Upper lobe of left lung (tissue), 6 donors: ENCODE measurements at regions not wholly inside any gene's neighbourhood (a gene's known extent, or its start where the extent isn't known, plus 50 kb on each side); places are given as distances from the start of the nearest gene placed in this dataset.
A peak's percentile ranks its signal among the peaks of the same experiment; 100 is the strongest.

Experiments
- ATAC-seq, 2 donors: fragments of 200-7000 bp; cut with Tn5 transposase; one replicate each; pipeline ENCODE4 v1.9.1; 2022; ENCODE audit warnings: mild to moderate bottlenecking in 2 of 2, moderate library complexity in 2 of 2; ENCODE audit not compliant: low FRiP score in 2 of 2
- DNase-seq, 2 donors: peaks; one replicate each; pipeline ENCODE4 v3.0.0-alpha.2; 2019 to 2020
- H3K27ac ChIP-seq, 4 donors: fragments of 200-600 bp; sonication (generic); one replicate each; pipeline ENCODE4 v1.5.1; 2016 to 2019
- H3K27me3 ChIP-seq, 4 donors: fragments of 200-600 bp; sonication (generic); one replicate each; pipeline ENCODE4 v1.5.1; 2017 to 2019
- H3K36me3 ChIP-seq, 4 donors: fragments of 200-600 bp; sonication (generic); one replicate each; pipeline ENCODE4 v1.5.1; 2016 to 2019
- H3K4me1 ChIP-seq, 4 donors: fragments of 200-600 bp; sonication (generic); one replicate each; pipeline ENCODE4 v1.5.1; 2018 to 2019
- H3K4me3 ChIP-seq, 4 donors: fragments of 200-600 bp; sonication (generic); one replicate each; pipeline ENCODE4 v1.5.1; 2017 to 2019; ENCODE audit warnings: mild to moderate bottlenecking in 2 of 4, moderate library complexity in 1 of 4
- H3K9me3 ChIP-seq, 4 donors: fragments of 200-600 bp; sonication (generic); one replicate each; pipeline ENCODE4 v1.5.1; 2018 to 2019
- EP300 ChIP-seq, 4 donors: sonication (generic); formaldehyde crosslinking; IDR thresholded peaks; one replicate each; pipeline ENCODE4 v1.5.1; 2017; ENCODE audit warnings: antibody characterized with exemption in 4 of 4, control low read depth in 2 of 4
- POLR2A ChIP-seq, 4 donors: fragments of 450-650 bp; IDR thresholded peaks; one replicate each; pipeline ENCODE4 v1.5.1; 2016 to 2017; ENCODE audit warnings: antibody characterized with exemption in 4 of 4, mild to moderate bottlenecking in 2 of 4
- POLR2AphosphoS5 ChIP-seq, 2 donors: sonication (generic); formaldehyde crosslinking; IDR thresholded peaks; one replicate each; pipeline ENCODE4 v1.5.1; 2017; ENCODE audit warnings: antibody characterized with exemption in 2 of 2
- WGBS, 2 donors: methylation state at CpG; one replicate each; pipeline ENCODE4 v1.1.5; 2017 to 2018; 5-methylcytosine and 5-hydroxymethylcytosine counted together
- TF ChIP-seq, protein P1 (sequence below), 6 experiments: fragments of 450-650 bp in 4 of 6; fragments of 200-600 bp in 2 of 6; sonication (generic) in 2 of 6; IDR thresholded peaks; one replicate each; pipeline ENCODE4 v1.5.1; 2016 to 2019; ENCODE audit warnings: antibody characterized with exemption in 6 of 6
- donor health status: DM: no; HTN: no; CAD: no; lungs with moderate emphysema.
- donor health status: DM: no; HTN: yes; CAD: no; lungs with severe emphysema.

DNA sequence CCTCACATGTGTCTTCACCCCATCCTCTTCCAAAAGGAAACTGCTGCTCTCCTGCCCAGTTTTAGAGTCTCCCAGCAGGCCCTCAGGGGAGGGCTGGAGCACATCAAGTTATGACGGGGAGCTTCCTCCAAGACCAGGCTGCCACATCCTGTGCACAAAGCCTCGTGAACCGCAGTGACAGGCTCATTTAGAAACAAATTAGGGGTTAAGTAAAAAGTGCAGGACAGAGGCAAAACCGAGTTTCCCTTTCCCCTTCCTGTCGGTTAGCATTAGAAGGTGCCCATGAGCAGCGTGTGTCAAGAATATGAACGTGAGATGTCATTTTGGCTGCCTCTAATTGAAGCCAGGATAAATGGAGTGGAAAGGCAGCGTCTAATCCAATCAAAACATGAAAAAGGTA, 199.7 kb downstream of the ARRDC4 start:
- no peaks in the 10 kb centered on the region for H3K4me1 ChIP-seq
- no peak overlapping the region for H3K27ac ChIP-seq
- no peak overlapping the region for H3K4me3 ChIP-seq
- H3K27me3 ChIP-seq, result no peaks in the 10 kb centered on the region
- 22 to 29% methylated on average over 8 of the region's 8 CpGs for WGBS, 2 donors
- no peak for TF ChIP-seq POLR2AphosphoS5 (IDR thresholded peaks at IDR 0.05)
- no peak for TF ChIP-seq POLR2A (IDR thresholded peaks at IDR 0.05)
- TF ChIP-seq, protein P1, sequence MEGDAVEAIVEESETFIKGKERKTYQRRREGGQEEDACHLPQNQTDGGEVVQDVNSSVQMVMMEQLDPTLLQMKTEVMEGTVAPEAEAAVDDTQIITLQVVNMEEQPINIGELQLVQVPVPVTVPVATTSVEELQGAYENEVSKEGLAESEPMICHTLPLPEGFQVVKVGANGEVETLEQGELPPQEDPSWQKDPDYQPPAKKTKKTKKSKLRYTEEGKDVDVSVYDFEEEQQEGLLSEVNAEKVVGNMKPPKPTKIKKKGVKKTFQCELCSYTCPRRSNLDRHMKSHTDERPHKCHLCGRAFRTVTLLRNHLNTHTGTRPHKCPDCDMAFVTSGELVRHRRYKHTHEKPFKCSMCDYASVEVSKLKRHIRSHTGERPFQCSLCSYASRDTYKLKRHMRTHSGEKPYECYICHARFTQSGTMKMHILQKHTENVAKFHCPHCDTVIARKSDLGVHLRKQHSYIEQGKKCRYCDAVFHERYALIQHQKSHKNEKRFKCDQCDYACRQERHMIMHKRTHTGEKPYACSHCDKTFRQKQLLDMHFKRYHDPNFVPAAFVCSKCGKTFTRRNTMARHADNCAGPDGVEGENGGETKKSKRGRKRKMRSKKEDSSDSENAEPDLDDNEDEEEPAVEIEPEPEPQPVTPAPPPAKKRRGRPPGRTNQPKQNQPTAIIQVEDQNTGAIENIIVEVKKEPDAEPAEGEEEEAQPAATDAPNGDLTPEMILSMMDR (IDR thresholded peaks at IDR 0.05), result no peak
- no peak for TF ChIP-seq EP300 (IDR thresholded peaks at IDR 0.05)
- peak in 1 of 2 donors; percentile 40 for ATAC-seq
- no peaks in the 10 kb centered on the region for H3K36me3 ChIP-seq
- peak in 1 of 2 donors; percentile 46 for DNase-seq
- no peaks in the 10 kb centered on the region for H3K9me3 ChIP-seq

DNA sequence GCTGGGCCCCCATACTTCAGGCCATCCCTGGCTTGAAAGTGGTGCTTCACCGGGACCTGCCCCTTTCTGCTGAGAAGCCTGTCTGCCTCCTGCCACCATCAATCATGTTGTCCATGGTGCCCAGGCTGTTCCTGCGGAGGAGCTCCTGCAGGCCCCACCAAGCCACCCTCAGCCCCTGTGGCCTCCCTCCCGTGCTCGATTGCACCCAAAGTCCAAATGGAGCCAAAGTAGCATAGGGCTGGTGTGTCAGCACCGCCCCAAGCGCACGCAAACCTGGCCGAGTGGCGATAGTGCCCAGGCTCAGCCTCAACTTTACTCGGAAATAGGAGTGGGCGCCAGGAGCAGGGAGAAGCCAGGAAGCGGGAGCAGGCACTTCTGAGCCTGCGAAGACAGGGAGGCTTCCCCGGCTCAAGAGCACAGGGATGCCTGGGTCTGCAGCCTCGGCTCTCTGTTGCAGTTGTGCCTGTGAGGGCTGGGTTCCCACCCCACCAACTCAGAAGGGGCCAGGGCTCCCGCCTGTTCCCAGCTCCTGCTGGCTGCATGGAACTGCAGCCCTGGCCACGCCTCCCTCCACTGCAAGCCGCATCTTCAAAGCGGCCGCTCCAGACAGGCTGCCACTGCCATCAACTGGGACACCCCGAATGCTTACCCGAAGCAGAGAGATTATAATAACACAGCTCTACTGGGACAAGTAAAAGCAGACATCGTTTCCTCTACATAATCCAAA, 203.0 kb downstream of the ARRDC4 start:
- no peak overlapping the region for H3K4me3 ChIP-seq
- no peaks in the 10 kb centered on the region for H3K36me3 ChIP-seq
- H3K9me3 ChIP-seq, result no peaks in the 10 kb centered on the region
- no peaks in the 10 kb centered on the region for H3K4me1 ChIP-seq
- no peak overlapping the region for H3K27ac ChIP-seq
- 62 to 76% methylated on average over 7 to 23 of the region's 23 CpGs for WGBS, 2 donors
- DNase-seq, result peak in 1 of 2 donors; percentile 52
- H3K27me3 ChIP-seq, result no peaks in the 10 kb centered on the region
- no peak for ATAC-seq
- TF ChIP-seq POLR2AphosphoS5 (IDR thresholded peaks at IDR 0.05) (no peak), POLR2A (IDR thresholded peaks at IDR 0.05) (no peak), EP300 (IDR thresholded peaks at IDR 0.05) (no peak)
- TF ChIP-seq, protein P1 (IDR thresholded peaks at IDR 0.05), result no peak

DNA sequence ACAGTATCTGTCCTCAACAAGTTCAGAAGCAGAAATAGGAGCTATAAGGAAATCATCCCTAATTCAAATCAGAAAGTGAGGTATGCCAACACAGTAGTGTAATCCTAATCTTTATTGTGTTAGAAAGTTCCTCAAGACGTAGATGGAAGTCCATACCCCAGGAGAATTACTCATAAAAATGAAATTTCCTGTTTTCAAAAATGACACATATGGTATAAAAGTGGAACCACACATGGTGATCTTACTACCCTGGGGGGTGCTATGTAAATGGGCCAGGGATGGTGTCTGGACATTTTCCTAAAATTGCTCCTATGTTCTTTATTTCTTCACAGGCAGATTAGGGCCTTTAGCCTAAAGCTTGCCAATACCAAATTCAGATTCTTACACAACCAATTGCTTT, 204.1 kb downstream of the ARRDC4 start:
- H3K27ac ChIP-seq, result no peak overlapping the region
- WGBS, 2 donors, result 33 to 43% methylated on average over 1 of the region's 1 CpG

DNA sequence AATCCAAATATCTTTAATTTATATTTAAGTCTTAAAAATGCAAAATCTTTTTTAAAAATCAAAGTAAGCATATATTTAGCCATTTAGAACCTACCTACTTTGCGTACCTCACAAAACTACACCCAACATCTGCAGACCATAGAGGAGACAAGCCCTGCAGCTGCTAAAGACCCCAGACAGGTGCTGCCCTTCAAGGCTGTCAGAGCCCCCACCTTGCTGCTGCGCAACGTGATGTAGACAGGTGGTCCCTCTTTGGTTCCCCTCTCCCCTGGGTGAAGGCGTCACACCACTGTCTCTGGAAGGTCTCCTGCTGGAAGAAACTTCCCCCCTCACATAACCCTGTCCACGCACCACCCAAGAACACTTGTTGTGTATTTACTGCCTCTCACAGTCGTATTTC, 204.5 kb downstream of the ARRDC4 start:
- Histone ChIP-seq H3K27ac (no peak overlapping the region), H3K4me3 (no peak overlapping the region), H3K9me3 (no peaks in the 10 kb centered on the region), H3K36me3 (no peaks in the 10 kb centered on the region), H3K4me1 (no peaks in the 10 kb centered on the region), H3K27me3 (no peaks in the 10 kb centered on the region)
- no peak for TF ChIP-seq EP300 (IDR thresholded peaks at IDR 0.05)
- WGBS, 2 donors, result 74 to 89% methylated on average over 6 of the region's 6 CpGs
- DNase-seq (no peak), ATAC-seq (no peak)

More for the DNA sequence above, 204.1 kb downstream of the ARRDC4 start:
- Histone ChIP-seq H3K9me3 (no peaks in the 10 kb centered on the region), H3K4me3 (no peak overlapping the region), H3K27me3 (no peaks in the 10 kb centered on the region), H3K4me1 (no peaks in the 10 kb centered on the region), H3K36me3 (no peaks in the 10 kb centered on the region)
- DNase-seq, result no peak
- ATAC-seq, result no peak
- TF ChIP-seq POLR2AphosphoS5 (IDR thresholded peaks at IDR 0.05) (no peak), POLR2A (IDR thresholded peaks at IDR 0.05) (no peak), EP300 (IDR thresholded peaks at IDR 0.05) (no peak)
- TF ChIP-seq, protein P1 (IDR thresholded peaks at IDR 0.05), result no peak

DNA sequence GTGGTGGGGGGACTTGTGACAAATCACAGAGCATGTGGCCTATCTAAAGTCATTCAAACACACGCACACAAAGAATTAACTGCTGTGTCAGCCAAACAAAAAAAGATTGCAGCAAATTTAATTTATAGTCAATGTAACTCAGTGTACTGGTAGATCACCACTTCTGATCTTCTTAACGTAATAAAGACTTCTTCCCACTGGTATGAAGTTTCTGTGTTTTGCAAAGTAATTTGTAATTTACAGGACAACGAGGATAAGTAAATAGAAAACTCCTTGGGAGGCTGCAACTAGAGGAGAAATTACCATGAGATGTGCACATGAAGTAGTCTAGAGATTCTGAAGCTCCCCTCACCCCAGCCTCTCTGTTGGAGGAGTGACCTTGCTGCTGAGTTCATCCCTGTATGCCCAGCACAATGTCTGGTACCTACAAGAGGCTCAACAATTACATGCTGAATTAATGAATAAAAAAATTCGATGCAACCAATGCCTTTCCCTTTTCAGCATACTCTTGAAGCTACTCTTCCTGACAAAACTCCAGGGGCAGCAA, 207.3 kb downstream of the ARRDC4 start:
- TF ChIP-seq POLR2AphosphoS5 (IDR thresholded peaks at IDR 0.05) (no peak), EP300 (IDR thresholded peaks at IDR 0.05) (no peak), POLR2A (IDR thresholded peaks at IDR 0.05) (no peak)
- TF ChIP-seq, protein P1 (IDR thresholded peaks at IDR 0.05), result no peak
- 70 to 71% methylated on average over 4 of the region's 4 CpGs for WGBS, 2 donors
- no peak overlapping the region for H3K4me3 ChIP-seq

More for the DNA sequence above, 207.3 kb downstream of the ARRDC4 start:
- H3K9me3 ChIP-seq, result no peaks in the 10 kb centered on the region
- ATAC-seq (no peak), DNase-seq (no peak)
- H3K4me1 ChIP-seq, result no peaks in the 10 kb centered on the region
- H3K36me3 ChIP-seq, result no peaks in the 10 kb centered on the region
- H3K27ac ChIP-seq, result no peak overlapping the region
- H3K27me3 ChIP-seq, result no peaks in the 10 kb centered on the region
